Vagina (tissue), 2 donors: ENCODE measurements at regions not wholly inside any gene's neighbourhood (a gene's known extent, or its start where the extent isn't known, plus 50 kb on each side); places are given as distances from the start of the nearest gene placed in this dataset.

Experiments used
- DNase-seq, 2 donors: peaks; one replicate each; pipeline ENCODE4 v3.0.0-alpha.2; 2017; ENCODE audit errors: extremely low spot score in 2 of 2
- H3K27ac ChIP-seq: fragments of 200-600 bp; sonication (generic); one replicate; pipeline ENCODE4 v1.5.1; 2019
- H3K27me3 ChIP-seq: fragments of 200-600 bp; sonication (generic); one replicate; pipeline ENCODE4 v1.5.1; 2019
- H3K36me3 ChIP-seq, 2 donors: fragments of 200-600 bp; sonication (generic); one replicate each; pipeline ENCODE4 v1.5.1; 2017 to 2019
- H3K4me1 ChIP-seq: fragments of 200-600 bp; sonication (generic); one replicate; pipeline ENCODE4 v1.5.1; 2019
- H3K4me3 ChIP-seq, 2 donors: fragments of 200-600 bp; sonication (generic); 1 replicate in 1 of 2; 2 replicates in 1 of 2; pipeline ENCODE4 v1.5.1; 2016 to 2019
- H3K9me3 ChIP-seq: fragments of 200-600 bp; sonication (generic); one replicate; pipeline ENCODE4 v1.5.1; 2019
- POLR2A ChIP-seq, 2 donors: fragments of 450-650 bp; IDR thresholded peaks; one replicate each; pipeline ENCODE4 v1.6.1; 2017; ENCODE audit warnings: antibody characterized with exemption in 2 of 2, mild to moderate bottlenecking in 2 of 2, moderate library complexity in 2 of 2
- POLR2AphosphoS5 ChIP-seq, 2 donors: sonication (generic); formaldehyde crosslinking; IDR thresholded peaks; one replicate each; pipeline ENCODE4 v1.9.0; 2017; ENCODE audit warnings: antibody characterized with exemption in 2 of 2, mild to moderate bottlenecking in 2 of 2, low read depth in 1 of 2; ENCODE audit not compliant: insufficient read depth in 1 of 2
- intact Hi-C: fragments of 100-400 bp; cut with DNase I; formaldehyde crosslinking; loops from one replicate; pipeline ENCODE4 v1.15.1; 2023
- TF ChIP-seq, protein P1 (sequence below), 3 experiments: fragments of 450-650 bp in 2 of 3; fragments of 200-600 bp in 1 of 3; sonication (generic) in 1 of 3; IDR thresholded peaks; one replicate each; pipeline ENCODE4 v1.5.1; 2017 to 2019; ENCODE audit warnings: antibody characterized with exemption in 3 of 3, mild to moderate bottlenecking in 2 of 3, moderate library complexity in 2 of 3

GRCh38 chr13:58574791-58575190 lies 943.2 kb downstream of the PCDH17 start:
- DNase-seq: no peak
- Histone ChIP-seq H3K9me3 (no peaks in the 10 kb centered on the region), H3K4me3 (no peak overlapping the region), H3K4me1 (no peaks in the 10 kb centered on the region), H3K36me3 (no peaks in the 10 kb centered on the region), H3K27ac (no peak overlapping the region), H3K27me3 (no peaks in the 10 kb centered on the region)
- TF ChIP-seq, protein P1, sequence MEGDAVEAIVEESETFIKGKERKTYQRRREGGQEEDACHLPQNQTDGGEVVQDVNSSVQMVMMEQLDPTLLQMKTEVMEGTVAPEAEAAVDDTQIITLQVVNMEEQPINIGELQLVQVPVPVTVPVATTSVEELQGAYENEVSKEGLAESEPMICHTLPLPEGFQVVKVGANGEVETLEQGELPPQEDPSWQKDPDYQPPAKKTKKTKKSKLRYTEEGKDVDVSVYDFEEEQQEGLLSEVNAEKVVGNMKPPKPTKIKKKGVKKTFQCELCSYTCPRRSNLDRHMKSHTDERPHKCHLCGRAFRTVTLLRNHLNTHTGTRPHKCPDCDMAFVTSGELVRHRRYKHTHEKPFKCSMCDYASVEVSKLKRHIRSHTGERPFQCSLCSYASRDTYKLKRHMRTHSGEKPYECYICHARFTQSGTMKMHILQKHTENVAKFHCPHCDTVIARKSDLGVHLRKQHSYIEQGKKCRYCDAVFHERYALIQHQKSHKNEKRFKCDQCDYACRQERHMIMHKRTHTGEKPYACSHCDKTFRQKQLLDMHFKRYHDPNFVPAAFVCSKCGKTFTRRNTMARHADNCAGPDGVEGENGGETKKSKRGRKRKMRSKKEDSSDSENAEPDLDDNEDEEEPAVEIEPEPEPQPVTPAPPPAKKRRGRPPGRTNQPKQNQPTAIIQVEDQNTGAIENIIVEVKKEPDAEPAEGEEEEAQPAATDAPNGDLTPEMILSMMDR (IDR thresholded peaks at IDR 0.05): no peak
- TF ChIP-seq POLR2AphosphoS5 (IDR thresholded peaks at IDR 0.05; ENCODE audit: insufficient read depth in 1 of 2, low read depth in 1 of 2) (no peak), POLR2A (IDR thresholded peaks at IDR 0.05) (no peak)
- intact Hi-C loops: no loop called here

GRCh38 chr13:58579468-58579867 lies 947.9 kb downstream of the PCDH17 start:
- H3K4me3 ChIP-seq: no peak overlapping the region
- no peak overlapping the region for H3K27ac ChIP-seq
- intact Hi-C loops: no loop called here
- TF ChIP-seq POLR2AphosphoS5 (IDR thresholded peaks at IDR 0.05; ENCODE audit: insufficient read depth in 1 of 2, low read depth in 1 of 2) (no peak), POLR2A (IDR thresholded peaks at IDR 0.05) (no peak)
- TF ChIP-seq, protein P1 (IDR thresholded peaks at IDR 0.05): no peak
- H3K4me1 ChIP-seq: no peaks in the 10 kb centered on the region
- no peaks in the 10 kb centered on the region for H3K36me3 ChIP-seq
- no peaks in the 10 kb centered on the region for H3K9me3 ChIP-seq
- no peaks in the 10 kb centered on the region for H3K27me3 ChIP-seq
- DNase-seq: no peak

DNA sequence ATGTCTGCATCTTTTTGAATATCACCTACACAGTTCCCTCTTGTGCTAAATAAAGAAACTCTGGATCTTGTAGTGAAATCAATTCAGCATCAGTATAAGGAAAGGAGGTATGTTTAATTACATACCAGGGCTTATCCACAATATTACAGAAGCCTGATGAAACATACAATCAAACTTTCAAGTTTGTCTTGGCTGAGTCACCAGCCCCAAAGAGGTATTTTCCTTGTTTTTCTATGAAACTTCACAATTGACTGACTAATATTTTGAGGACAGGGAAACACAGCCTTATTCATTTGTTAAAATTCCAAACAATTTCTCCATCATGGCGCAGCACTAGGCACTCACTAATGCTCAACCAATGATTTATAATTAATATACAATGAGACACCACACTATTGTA lies 952.4 kb downstream of the PCDH17 start:
- Histone ChIP-seq H3K27me3 (no peaks in the 10 kb centered on the region), H3K4me3 (no peak overlapping the region), H3K4me1 (no peaks in the 10 kb centered on the region), H3K36me3 (no peaks in the 10 kb centered on the region), H3K9me3 (no peaks in the 10 kb centered on the region), H3K27ac (no peak overlapping the region)
- intact Hi-C loops: no loop called here
- no peak for TF ChIP-seq POLR2A (IDR thresholded peaks at IDR 0.05)
- TF ChIP-seq, protein P1 (IDR thresholded peaks at IDR 0.05): no peak
- TF ChIP-seq POLR2AphosphoS5 (IDR thresholded peaks at IDR 0.05; ENCODE audit: insufficient read depth in 1 of 2, low read depth in 1 of 2): no peak
- no peak for DNase-seq

DNA sequence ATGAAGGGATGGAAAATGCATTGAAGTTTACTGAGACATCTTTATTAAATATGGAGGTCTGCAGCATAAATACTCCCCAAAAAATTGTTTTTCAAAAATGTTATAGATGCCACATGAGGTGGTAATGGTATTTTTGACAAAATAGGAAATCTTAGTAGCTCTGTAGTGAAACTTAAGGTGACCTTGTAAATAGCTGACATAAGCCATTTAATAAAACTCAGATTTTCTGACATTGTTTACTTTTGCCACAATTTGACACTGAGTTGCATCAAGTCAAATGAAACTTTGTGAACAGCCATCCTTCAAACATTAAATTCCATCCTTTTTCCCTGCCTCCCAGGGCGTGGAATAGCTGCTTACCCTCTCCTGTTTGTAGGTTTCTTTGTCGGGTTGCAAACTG lies 953.1 kb downstream of the PCDH17 start:
- no peak for DNase-seq
- TF ChIP-seq, protein P1 (IDR thresholded peaks at IDR 0.05): no peak

GRCh38 chr13:58587183-58587582 lies 955.6 kb downstream of the PCDH17 start:
- Histone ChIP-seq H3K36me3 (no peaks in the 10 kb centered on the region), H3K27me3 (no peaks in the 10 kb centered on the region), H3K4me3 (no peak overlapping the region), H3K9me3 (no peaks in the 10 kb centered on the region), H3K27ac (no peak overlapping the region), H3K4me1 (no peaks in the 10 kb centered on the region)
- intact Hi-C loops: no loop called here
- TF ChIP-seq, protein P1 (IDR thresholded peaks at IDR 0.05): no peak
- TF ChIP-seq POLR2A (IDR thresholded peaks at IDR 0.05): no peak
- no peak for TF ChIP-seq POLR2AphosphoS5 (IDR thresholded peaks at IDR 0.05; ENCODE audit: insufficient read depth in 1 of 2, low read depth in 1 of 2)
- no peak for DNase-seq

More for the DNA sequence above, 953.1 kb downstream of the PCDH17 start:
- Histone ChIP-seq H3K27ac (no peak overlapping the region), H3K4me1 (no peaks in the 10 kb centered on the region), H3K9me3 (no peaks in the 10 kb centered on the region), H3K36me3 (no peaks in the 10 kb centered on the region), H3K27me3 (no peaks in the 10 kb centered on the region), H3K4me3 (no peak overlapping the region)
- intact Hi-C loops: no loop called here
